ENCODE measurements at regions not wholly inside any gene's neighbourhood (a gene's known extent, or its start where the extent isn't known, plus 50 kb on each side); places are given as distances from the start of the nearest gene placed in this dataset.

DNA sequence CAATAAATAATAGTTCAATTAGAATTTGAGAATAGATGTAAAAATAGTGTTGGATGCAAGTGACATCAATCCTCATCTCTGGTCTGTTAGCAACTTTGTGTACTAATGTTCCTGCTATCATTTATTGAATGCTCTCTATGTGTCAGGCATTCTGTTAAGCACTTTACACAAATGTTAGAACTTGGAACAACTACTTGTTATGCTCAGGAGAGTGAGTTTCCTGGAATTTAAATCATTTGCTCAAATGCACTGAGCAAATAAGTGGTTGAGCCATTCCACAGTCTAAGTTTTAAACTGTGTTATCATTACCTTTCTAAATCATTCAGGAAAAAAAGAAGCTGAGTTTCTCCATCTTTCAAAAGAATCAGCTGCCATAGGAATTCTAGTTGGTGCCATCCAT is 1327.3 kb upstream of the GOT2 start:
- no peak for DNase-seq (ENCODE audit: low spot score in 2 of 2, unreplicated experiment in 2 of 2)
- TF ChIP-seq, protein P1, sequence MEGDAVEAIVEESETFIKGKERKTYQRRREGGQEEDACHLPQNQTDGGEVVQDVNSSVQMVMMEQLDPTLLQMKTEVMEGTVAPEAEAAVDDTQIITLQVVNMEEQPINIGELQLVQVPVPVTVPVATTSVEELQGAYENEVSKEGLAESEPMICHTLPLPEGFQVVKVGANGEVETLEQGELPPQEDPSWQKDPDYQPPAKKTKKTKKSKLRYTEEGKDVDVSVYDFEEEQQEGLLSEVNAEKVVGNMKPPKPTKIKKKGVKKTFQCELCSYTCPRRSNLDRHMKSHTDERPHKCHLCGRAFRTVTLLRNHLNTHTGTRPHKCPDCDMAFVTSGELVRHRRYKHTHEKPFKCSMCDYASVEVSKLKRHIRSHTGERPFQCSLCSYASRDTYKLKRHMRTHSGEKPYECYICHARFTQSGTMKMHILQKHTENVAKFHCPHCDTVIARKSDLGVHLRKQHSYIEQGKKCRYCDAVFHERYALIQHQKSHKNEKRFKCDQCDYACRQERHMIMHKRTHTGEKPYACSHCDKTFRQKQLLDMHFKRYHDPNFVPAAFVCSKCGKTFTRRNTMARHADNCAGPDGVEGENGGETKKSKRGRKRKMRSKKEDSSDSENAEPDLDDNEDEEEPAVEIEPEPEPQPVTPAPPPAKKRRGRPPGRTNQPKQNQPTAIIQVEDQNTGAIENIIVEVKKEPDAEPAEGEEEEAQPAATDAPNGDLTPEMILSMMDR (IDR thresholded peaks at IDR 0.05; ENCODE audit: unreplicated experiment) = no peak
- Mint-ChIP-seq H3K4me1 (peaks cover 18% of the 10 kb centered on the region), H3K4me3 (no peak overlapping the region), H3K9me3 (no peaks in the 10 kb centered on the region), H3K36me3 (no peaks in the 10 kb centered on the region), H3K27ac (no peak overlapping the region), H3K27me3 (ENCODE audit: low read depth) (peaks cover 24% of the 10 kb centered on the region)

DNA sequence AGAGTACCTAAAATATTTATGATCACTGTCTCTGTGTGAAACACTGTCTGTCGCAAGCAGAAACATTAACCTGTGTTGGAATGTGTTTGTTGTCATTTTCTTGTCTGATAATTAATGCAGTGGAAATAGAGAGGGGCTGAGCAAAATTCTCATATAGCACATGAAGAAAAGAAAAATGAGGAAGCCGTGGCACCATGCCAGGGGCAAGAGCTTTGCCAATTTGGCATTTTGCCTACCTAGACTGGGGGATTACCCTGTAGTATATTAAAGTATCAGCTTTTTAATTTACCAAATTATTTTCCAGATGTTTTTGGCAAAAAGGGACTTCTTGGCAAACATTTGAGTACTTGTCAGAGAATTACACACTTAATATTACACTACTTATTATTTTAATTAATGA is 1326.6 kb upstream of the GOT2 start:
- peaks cover 18% of the 10 kb centered on the region for H3K4me1 Mint-ChIP-seq
- no peaks in the 10 kb centered on the region for H3K36me3 Mint-ChIP-seq
- H3K4me3 Mint-ChIP-seq = no peak overlapping the region
- no peak overlapping the region for H3K27ac Mint-ChIP-seq
- TF ChIP-seq, protein P1 (IDR thresholded peaks at IDR 0.05; ENCODE audit: unreplicated experiment) = no peak
- H3K27me3 Mint-ChIP-seq (ENCODE audit: low read depth) = peaks cover 28% of the 10 kb centered on the region
- peaks cover 4% of the 10 kb centered on the region for H3K9me3 Mint-ChIP-seq
- DNase-seq (ENCODE audit: low spot score in 2 of 2, unreplicated experiment in 2 of 2) = peak in 1 of 2 experiments; percentile 45

DNA sequence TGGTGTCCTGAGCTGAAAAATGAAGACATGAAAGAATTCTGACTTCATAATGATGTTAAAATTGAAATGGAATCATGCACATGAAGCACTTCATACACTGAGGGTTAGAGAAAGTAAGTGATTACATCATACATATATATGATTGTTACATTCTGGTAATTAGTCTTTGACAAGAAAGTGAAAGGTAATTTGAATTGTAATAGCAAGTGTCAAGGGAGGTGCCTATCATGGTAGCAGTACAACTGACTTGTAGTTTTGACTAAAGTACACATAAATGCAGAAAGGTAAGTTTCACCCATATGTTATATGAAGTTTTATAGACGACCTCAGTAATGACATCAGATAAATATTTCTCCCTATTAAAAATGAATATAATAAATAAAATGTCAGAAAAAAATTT is 1325.0 kb upstream of the GOT2 start:
- Mint-ChIP-seq H3K4me1 (peaks cover 18% of the 10 kb centered on the region), H3K27ac (no peak overlapping the region), H3K4me3 (no peak overlapping the region), H3K27me3 (ENCODE audit: low read depth) (peaks cover 25% of the 10 kb centered on the region), H3K36me3 (no peaks in the 10 kb centered on the region), H3K9me3 (peaks cover 5% of the 10 kb centered on the region)
- DNase-seq (ENCODE audit: low spot score in 2 of 2, unreplicated experiment in 2 of 2) = no peak
- TF ChIP-seq, protein P1 (IDR thresholded peaks at IDR 0.05; ENCODE audit: unreplicated experiment) = no peak

DNA sequence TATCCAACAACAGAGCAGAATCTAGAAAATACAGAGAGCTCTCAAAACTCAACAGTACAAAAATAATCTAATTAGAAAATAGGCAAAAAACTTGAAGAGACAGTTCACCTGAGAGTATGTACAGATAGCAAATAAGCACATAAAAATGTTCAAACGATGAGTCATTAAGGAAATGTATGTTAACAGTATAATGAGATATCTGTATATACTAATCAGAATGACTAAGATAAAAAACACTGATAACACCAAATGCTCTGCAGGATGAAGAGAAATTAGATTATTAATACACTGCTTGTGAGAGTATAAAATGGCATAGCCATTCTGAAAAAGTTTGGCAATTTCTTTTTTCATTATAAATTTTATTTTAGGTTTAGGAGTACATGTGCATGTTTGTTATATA is 1307.6 kb upstream of the GOT2 start:
- TF ChIP-seq, protein P1 (IDR thresholded peaks at IDR 0.05; ENCODE audit: unreplicated experiment) = no peak
- Mint-ChIP-seq H3K4me1 (no peaks in the 10 kb centered on the region), H3K27ac (no peak overlapping the region), H3K9me3 (peaks cover 13% of the 10 kb centered on the region), H3K27me3 (ENCODE audit: low read depth) (peaks cover 3% of the 10 kb centered on the region), H3K36me3 (no peaks in the 10 kb centered on the region), H3K4me3 (no peak overlapping the region)
- DNase-seq (ENCODE audit: low spot score in 2 of 2, unreplicated experiment in 2 of 2) = no peak

DNA sequence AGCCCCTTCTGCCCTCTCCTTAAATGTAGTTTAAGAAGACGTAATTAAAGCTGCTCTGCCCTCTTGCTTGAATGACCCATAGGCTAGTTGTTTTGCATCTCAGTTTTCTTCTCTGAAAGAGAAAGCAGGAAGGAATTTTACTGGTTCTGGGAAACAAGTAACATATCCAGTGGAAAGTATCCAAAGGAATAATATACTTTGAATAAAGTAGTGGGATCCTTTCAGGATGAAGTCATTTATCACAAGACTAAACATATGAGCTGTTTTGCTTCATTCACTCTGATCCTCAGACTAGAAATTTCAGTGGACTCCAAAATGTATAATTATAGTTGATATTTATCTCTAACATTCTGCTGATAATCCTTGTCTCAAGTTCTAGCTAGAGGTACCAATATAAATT is 1297.6 kb upstream of the GOT2 start:
- DNase-seq (ENCODE audit: low spot score in 2 of 2, unreplicated experiment in 2 of 2) = no peak
- Mint-ChIP-seq H3K4me1 (peaks cover 2% of the 10 kb centered on the region), H3K36me3 (no peaks in the 10 kb centered on the region), H3K9me3 (peaks cover 8% of the 10 kb centered on the region), H3K27me3 (ENCODE audit: low read depth) (no peaks in the 10 kb centered on the region), H3K27ac (no peak overlapping the region), H3K4me3 (no peak overlapping the region)
- TF ChIP-seq, protein P1 (IDR thresholded peaks at IDR 0.05; ENCODE audit: unreplicated experiment) = no peak

DNA sequence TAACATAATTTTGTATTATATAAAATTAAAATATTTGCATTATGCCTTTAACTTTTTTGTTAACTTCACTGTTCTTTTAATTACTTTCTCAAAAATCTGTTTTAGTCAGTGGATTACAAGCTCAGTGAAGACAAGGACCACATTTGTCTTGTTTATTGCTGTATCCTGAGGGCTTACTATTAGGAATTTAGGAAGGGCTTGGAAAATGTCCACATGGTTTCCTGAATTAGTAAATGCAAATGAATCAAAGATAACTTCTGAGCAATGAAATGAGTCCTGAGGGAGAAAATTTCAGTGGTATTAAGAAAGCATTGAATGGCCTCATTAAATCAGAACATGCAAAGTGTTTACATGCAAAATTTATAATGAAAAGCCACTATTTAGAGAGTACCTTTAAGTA is 1293.2 kb upstream of the GOT2 start:
- no peak for DNase-seq (ENCODE audit: low spot score in 2 of 2, unreplicated experiment in 2 of 2)
- peaks cover 6% of the 10 kb centered on the region for H3K9me3 Mint-ChIP-seq
- H3K27me3 Mint-ChIP-seq (ENCODE audit: low read depth) = no peaks in the 10 kb centered on the region
- TF ChIP-seq, protein P1 (IDR thresholded peaks at IDR 0.05; ENCODE audit: unreplicated experiment) = no peak
- peaks cover 2% of the 10 kb centered on the region for H3K4me1 Mint-ChIP-seq
- H3K4me3 Mint-ChIP-seq = no peak overlapping the region
- no peaks in the 10 kb centered on the region for H3K36me3 Mint-ChIP-seq
- no peak overlapping the region for H3K27ac Mint-ChIP-seq
